ENCODE measurements at regions not wholly inside any gene's neighbourhood (a gene's known extent, or its start where the extent isn't known, plus 50 kb on each side); places are given as distances from the start of the nearest gene placed in this dataset.

- H3K9me3 ChIP-seq (ENCODE audit: low read length) = no peaks in the 10 kb centered on the region
- H3K9ac ChIP-seq (ENCODE audit: low read length) = no peak overlapping the region
- H4K20me1 ChIP-seq (ENCODE audit: insufficient read depth) = no peaks in the 10 kb centered on the region
- no peak overlapping the region for H3K4me3 ChIP-seq (ENCODE audit: low read length)
- H3K79me2 ChIP-seq (replicated peaks; ENCODE audit: insufficient read depth, low read length) = no peaks in the 10 kb centered on the region
- H2AFZ ChIP-seq (ENCODE audit: low read depth, low read length) = no peak overlapping the region
- H3K27me3 ChIP-seq (ENCODE audit: insufficient read depth, low read depth, low read length) = no peaks in the 10 kb centered on the region
- no peaks in the 10 kb centered on the region for H3K9me2 ChIP-seq (ENCODE audit: insufficient read depth, low read length)
- no peak overlapping the region for H3K27ac ChIP-seq (ENCODE audit: low read length)
- no peak overlapping the region for H3K4me2 ChIP-seq (ENCODE audit: low read length)
- TF ChIP-seq TAF1 (IDR thresholded peaks at IDR 0.05; ENCODE audit: low read depth) (no peak), CTCF (IDR thresholded peaks at IDR 0.05; ENCODE audit: poor library complexity, severe bottlenecking) (no peak), RAD21 (conservative IDR thresholded peaks at IDR 0.05) (no peak), MXI1 (conservative IDR thresholded peaks at IDR 0.05; ENCODE audit: poor library complexity, severe bottlenecking) (no peak)
- no peaks in the 10 kb centered on the region for H3F3A ChIP-seq (ENCODE audit: insufficient read depth, low read length, poor library complexity, severe bottlenecking)
- H3K36me3 ChIP-seq (ENCODE audit: insufficient read depth, low read length) = no peaks in the 10 kb centered on the region
These were observed 184.9 kb downstream of the CDCA7 start for GRCh38 chr2:173539615-173540014.

- H3K79me2 ChIP-seq (replicated peaks; ENCODE audit: insufficient read depth, low read length) = no peaks in the 10 kb centered on the region
These were observed 190.1 kb downstream of the CDCA7 start for GRCh38 chr2:173544641-173545363.

More at GRCh38 chr2:173544641-173545363, 190.1 kb downstream of the CDCA7 start:
- Histone ChIP-seq H3K27ac (ENCODE audit: low read length) (no peak overlapping the region), H3K9me2 (ENCODE audit: insufficient read depth, low read length) (no peaks in the 10 kb centered on the region), H3K36me3 (ENCODE audit: insufficient read depth, low read length) (no peaks in the 10 kb centered on the region), H3K27me3 (ENCODE audit: insufficient read depth, low read depth, low read length) (no peaks in the 10 kb centered on the region), H4K20me1 (ENCODE audit: insufficient read depth) (no peaks in the 10 kb centered on the region), H3K9ac (ENCODE audit: low read length) (no peak overlapping the region), H2AFZ (ENCODE audit: low read depth, low read length) (no peak overlapping the region), H3F3A (ENCODE audit: insufficient read depth, low read length, poor library complexity, severe bottlenecking) (no peaks in the 10 kb centered on the region), H3K4me2 (ENCODE audit: low read length) (no peak overlapping the region), H3K9me3 (ENCODE audit: low read length) (peaks cover under 1% of the 10 kb centered on the region), H3K4me3 (ENCODE audit: low read length) (no peak overlapping the region)
- TF ChIP-seq CTCF (IDR thresholded peaks at IDR 0.05; ENCODE audit: poor library complexity, severe bottlenecking) (no peak), EP300 (conservative IDR thresholded peaks at IDR 0.05; ENCODE audit: poor library complexity, severe bottlenecking) (no peak), RAD21 (conservative IDR thresholded peaks at IDR 0.05) (no peak), TAF1 (IDR thresholded peaks at IDR 0.05; ENCODE audit: low read depth) (no peak), POLR2AphosphoS5 (IDR thresholded peaks at IDR 0.05) (no peak), EZH2 (IDR thresholded peaks at IDR 0.05; ENCODE audit: borderline replicate concordance, insufficient read depth, low read length, poor library complexity, severe bottlenecking) (no peak), MXI1 (conservative IDR thresholded peaks at IDR 0.05; ENCODE audit: poor library complexity, severe bottlenecking) (no peak), SMC3 (conservative IDR thresholded peaks at IDR 0.05; ENCODE audit: poor library complexity) (no peak), REST (IDR thresholded peaks at IDR 0.05; ENCODE audit: borderline replicate concordance) (no peak)

All from neural cell (in vitro differentiated cells).